WTC11 (cell line): ENCODE measurements at regions not wholly inside any gene's neighbourhood (a gene's known extent, or its start where the extent isn't known, plus 50 kb on each side); places are given as distances from the start of the nearest gene placed in this dataset.

Experiments used
- ATAC-seq: fragments of 200-7000 bp; cut with Tn5 transposase; 2 replicates; pipeline ENCODE4 v1.10.0; 2021; ENCODE audit warnings: mild to moderate bottlenecking, moderate library complexity
- CTCF ChIA-PET: fragments of 300-600 bp; sonication (Branson Sonifier 250); formaldehyde crosslinking; loops from one replicate; lab custom pipeline; 2021; ENCODE audit warnings: antibody characterized with exemption; lab: Charles Lee
- POLR2A ChIA-PET: fragments of 350-600 bp; sonication (Branson Sonifier 250); formaldehyde crosslinking; loops from one replicate; lab custom pipeline; 2021; ENCODE audit warnings: antibody characterized with exemption; lab: Charles Lee
- DNase-seq: peaks from one replicate; pipeline ENCODE4 v3.0.0; 2021; ENCODE audit warnings: low spot score
- H3K27ac Mint-ChIP-seq: 2 replicates; pipeline ENCODE4 v1.8.0; 2021; ENCODE audit warnings: mixed read lengths
- H3K27me3 Mint-ChIP-seq: 2 replicates; pipeline ENCODE4 v1.8.0; 2021; ENCODE audit warnings: low read depth, mild to moderate bottlenecking, moderate library complexity, mixed read lengths
- H3K36me3 Mint-ChIP-seq: 2 replicates; pipeline ENCODE4 v1.8.0; 2021; ENCODE audit warnings: mixed read lengths
- H3K4me1 Mint-ChIP-seq: 2 replicates; pipeline ENCODE4 v1.8.0; 2022; ENCODE audit warnings: mixed read lengths
- H3K4me3 Mint-ChIP-seq: 2 replicates; pipeline ENCODE4 v1.8.0; 2021; ENCODE audit warnings: mild to moderate bottlenecking, moderate library complexity, mixed read lengths
- H3K9me3 Mint-ChIP-seq: 2 replicates; pipeline ENCODE4 v1.8.0; 2021; ENCODE audit warnings: mixed read lengths
- FOXJ3 ChIP-seq: sonication (generic); formaldehyde crosslinking; IDR thresholded peaks from 2 replicates; pipeline ENCODE4 v1.9.0; 2021; ENCODE audit warnings: missing genetic modification reagents, mild to moderate bottlenecking, borderline replicate concordance
- GRHL2 ChIP-seq: fragments of 250-450 bp; sonication (Bioruptor Pico); IDR thresholded peaks from 2 replicates; pipeline ENCODE4 v1.8.0; 2022; ENCODE audit warnings: mild to moderate bottlenecking, moderate library complexity; ENCODE audit not compliant: insufficient replicate concordance, severe bottlenecking
- MXD4 ChIP-seq: fragments of 250-450 bp; sonication (Bioruptor Pico); IDR thresholded peaks from 2 replicates; pipeline ENCODE4 v1.8.0; 2021; ENCODE audit warnings: mild to moderate bottlenecking, moderate library complexity, borderline replicate concordance
- NFE2L1 ChIP-seq: sonication (generic); formaldehyde crosslinking; IDR thresholded peaks from 2 replicates; pipeline ENCODE4 v1.8.1; 2023; ENCODE audit warnings: missing genetic modification reagents
- NFYB ChIP-seq: sonication (generic); formaldehyde crosslinking; conservative IDR thresholded peaks from 2 replicates; pipeline ENCODE4 v1.8.0; 2022; ENCODE audit warnings: low read depth, missing genetic modification reagents
- SMAD4 ChIP-seq: sonication (generic); formaldehyde crosslinking; IDR thresholded peaks from 2 replicates; pipeline ENCODE4 v1.8.0; 2022; ENCODE audit warnings: mild to moderate bottlenecking, missing genetic modification reagents
- SP1 ChIP-seq: sonication (generic); formaldehyde crosslinking; conservative IDR thresholded peaks from 2 replicates; pipeline ENCODE4 v1.8.1; 2022; ENCODE audit warnings: missing genetic modification reagents
- TCF7 ChIP-seq: sonication (generic); formaldehyde crosslinking; IDR thresholded peaks from 2 replicates; pipeline ENCODE4 v1.8.0; 2022; ENCODE audit warnings: mild to moderate bottlenecking, low read depth, missing genetic modification reagents, moderate library complexity
- TEAD1 ChIP-seq: sonication (generic); formaldehyde crosslinking; IDR thresholded peaks from 2 replicates; pipeline ENCODE4 v1.8.0; 2022; ENCODE audit warnings: mild to moderate bottlenecking, missing genetic modification reagents
- TP53 ChIP-seq: sonication (generic); formaldehyde crosslinking; IDR thresholded peaks from 2 replicates; pipeline ENCODE4 v1.8.1; 2023; ENCODE audit warnings: mild to moderate bottlenecking, missing genetic modification reagents
- ZNF232 ChIP-seq: sonication (generic); formaldehyde crosslinking; IDR thresholded peaks from 2 replicates; pipeline ENCODE4 v1.8.0; 2022; ENCODE audit warnings: mild to moderate bottlenecking, missing genetic modification reagents
- ZNF396 ChIP-seq: fragments of 250-450 bp; sonication (Bioruptor Pico); IDR thresholded peaks from 2 replicates; pipeline ENCODE4 v1.8.0; 2021; ENCODE audit warnings: mild to moderate bottlenecking, moderate library complexity, borderline replicate concordance
- TF ChIP-seq, protein P1 (sequence below): sonication (generic); formaldehyde crosslinking; IDR thresholded peaks from 2 replicates; pipeline ENCODE4 v1.8.1; 2022; ENCODE audit warnings: low read depth, missing genetic modification reagents, borderline replicate concordance
- TF ChIP-seq, protein P2 (sequence below): sonication (generic); formaldehyde crosslinking; IDR thresholded peaks from 2 replicates; pipeline ENCODE4 v1.8.0; 2022; ENCODE audit warnings: missing genetic modification reagents
- TF ChIP-seq, protein P3 (sequence below): sonication (generic); formaldehyde crosslinking; IDR thresholded peaks from 2 replicates; pipeline ENCODE4 v1.8.0; 2023; ENCODE audit warnings: missing genetic modification reagents, mild to moderate bottlenecking, borderline replicate concordance
- TF ChIP-seq, protein P4 (sequence below): fragments of 250-450 bp; sonication (Bioruptor Pico); IDR thresholded peaks from 2 replicates; pipeline ENCODE4 v1.8.0; 2021; ENCODE audit warnings: mild to moderate bottlenecking
- TF ChIP-seq, protein P5 (sequence below): sonication (generic); formaldehyde crosslinking; IDR thresholded peaks from 2 replicates; pipeline ENCODE4 v1.8.1; 2023; ENCODE audit warnings: mild to moderate bottlenecking, missing genetic modification reagents, moderate library complexity
- TF ChIP-seq, protein P6 (sequence below): sonication (generic); formaldehyde crosslinking; IDR thresholded peaks from 2 replicates; pipeline ENCODE4 v1.8.0; 2022; ENCODE audit warnings: mild to moderate bottlenecking, missing genetic modification reagents
- TF ChIP-seq, protein P7 (sequence below): fragments of 250-450 bp; sonication (Bioruptor Pico); IDR thresholded peaks from 2 replicates; pipeline ENCODE4 v1.9.0; 2021; ENCODE audit warnings: mild to moderate bottlenecking, borderline replicate concordance

DNA sequence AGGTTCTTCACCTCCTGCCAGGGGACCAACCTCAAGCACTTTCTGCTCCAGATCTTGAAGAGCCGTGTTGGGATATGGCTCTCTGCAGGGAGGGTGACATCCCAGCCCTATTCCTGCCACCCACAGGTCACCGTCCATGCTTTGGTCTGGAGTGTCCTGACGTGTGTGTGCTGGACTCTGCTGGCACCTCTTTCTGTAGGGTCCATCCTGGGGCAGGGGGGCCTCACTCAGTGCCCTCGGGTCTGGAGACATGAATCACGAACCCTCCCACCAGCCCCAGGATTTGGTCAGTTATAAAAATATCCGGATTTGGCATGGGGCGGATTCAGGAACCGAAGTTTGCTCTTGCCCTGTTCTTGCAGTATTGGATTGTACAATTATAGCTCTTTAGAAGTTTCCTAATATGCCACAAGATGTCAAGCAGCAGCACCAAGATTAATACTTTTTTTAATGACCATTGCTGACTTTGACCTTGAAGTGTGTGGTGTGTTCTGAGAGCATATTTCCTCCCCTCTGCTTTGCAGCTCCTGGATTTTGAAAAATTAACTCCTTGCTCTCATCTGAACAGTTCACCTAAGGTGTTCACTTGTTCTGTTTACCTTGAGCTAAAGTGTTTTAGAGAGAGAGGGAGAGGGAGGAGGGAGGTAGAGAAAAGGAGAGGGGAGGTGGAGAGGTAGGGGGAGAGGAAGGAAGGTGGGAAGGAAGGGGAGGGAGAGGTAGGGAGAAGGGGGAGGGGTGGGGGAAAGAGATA, 95.4 kb upstream of the SHH start (continued):
- TF ChIP-seq SP1 (CRISPR knock-in tag) (no peak), MXD4 (no peak), NFYB (CRISPR knock-in tag) (no peak)
- TF ChIP-seq, protein P1, sequence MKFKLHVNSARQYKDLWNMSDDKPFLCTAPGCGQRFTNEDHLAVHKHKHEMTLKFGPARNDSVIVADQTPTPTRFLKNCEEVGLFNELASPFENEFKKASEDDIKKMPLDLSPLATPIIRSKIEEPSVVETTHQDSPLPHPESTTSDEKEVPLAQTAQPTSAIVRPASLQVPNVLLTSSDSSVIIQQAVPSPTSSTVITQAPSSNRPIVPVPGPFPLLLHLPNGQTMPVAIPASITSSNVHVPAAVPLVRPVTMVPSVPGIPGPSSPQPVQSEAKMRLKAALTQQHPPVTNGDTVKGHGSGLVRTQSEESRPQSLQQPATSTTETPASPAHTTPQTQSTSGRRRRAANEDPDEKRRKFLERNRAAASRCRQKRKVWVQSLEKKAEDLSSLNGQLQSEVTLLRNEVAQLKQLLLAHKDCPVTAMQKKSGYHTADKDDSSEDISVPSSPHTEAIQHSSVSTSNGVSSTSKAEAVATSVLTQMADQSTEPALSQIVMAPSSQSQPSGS, result no peak
- TF ChIP-seq, all 79 proteins: peak for 0

DNA sequence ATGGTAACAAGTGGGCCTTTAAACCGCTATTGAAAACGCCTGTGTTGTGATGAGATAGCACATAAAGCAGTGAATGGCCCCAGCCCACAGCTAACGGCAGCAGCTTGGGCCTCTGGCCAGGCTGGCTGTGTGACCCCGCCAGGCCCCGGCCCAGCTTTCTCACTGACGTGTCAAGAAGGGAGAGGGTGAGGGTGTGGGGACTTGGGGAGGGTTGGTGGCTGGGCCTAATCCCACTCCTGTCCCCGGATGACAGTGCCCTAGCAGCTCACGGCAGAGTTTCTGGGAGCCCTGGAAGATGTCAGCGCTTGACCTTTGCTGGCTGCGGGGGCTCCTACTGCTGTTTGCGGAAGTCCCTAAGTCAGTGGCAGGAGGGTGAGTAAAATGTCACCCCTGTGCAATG, 88.9 kb upstream of the SHH start:
- DNase-seq, result no peak
- Mint-ChIP-seq H3K36me3 (peaks cover 42% of the 10 kb centered on the region), H3K27ac (no peak overlapping the region), H3K27me3 (peaks cover 11% of the 10 kb centered on the region), H3K9me3 (peaks cover 62% of the 10 kb centered on the region), H3K4me1 (no peaks in the 10 kb centered on the region), H3K4me3 (no peak overlapping the region)
- POLR2A ChIA-PET, result no interaction called here
- ATAC-seq, result no peak
- CTCF ChIA-PET, result no interaction called here
- TF ChIP-seq ZNF396 (CRISPR knock-in tag) (no peak), NFE2L1 (no peak), ZNF232 (CRISPR knock-in tag) (no peak), TCF7 (no peak), FOXJ3 (no peak), GRHL2 (CRISPR knock-in tag) (no peak), TEAD1 (CRISPR knock-in tag) (no peak), TP53 (no peak), SMAD4 (CRISPR knock-in tag) (no peak)
- TF ChIP-seq, protein P2, sequence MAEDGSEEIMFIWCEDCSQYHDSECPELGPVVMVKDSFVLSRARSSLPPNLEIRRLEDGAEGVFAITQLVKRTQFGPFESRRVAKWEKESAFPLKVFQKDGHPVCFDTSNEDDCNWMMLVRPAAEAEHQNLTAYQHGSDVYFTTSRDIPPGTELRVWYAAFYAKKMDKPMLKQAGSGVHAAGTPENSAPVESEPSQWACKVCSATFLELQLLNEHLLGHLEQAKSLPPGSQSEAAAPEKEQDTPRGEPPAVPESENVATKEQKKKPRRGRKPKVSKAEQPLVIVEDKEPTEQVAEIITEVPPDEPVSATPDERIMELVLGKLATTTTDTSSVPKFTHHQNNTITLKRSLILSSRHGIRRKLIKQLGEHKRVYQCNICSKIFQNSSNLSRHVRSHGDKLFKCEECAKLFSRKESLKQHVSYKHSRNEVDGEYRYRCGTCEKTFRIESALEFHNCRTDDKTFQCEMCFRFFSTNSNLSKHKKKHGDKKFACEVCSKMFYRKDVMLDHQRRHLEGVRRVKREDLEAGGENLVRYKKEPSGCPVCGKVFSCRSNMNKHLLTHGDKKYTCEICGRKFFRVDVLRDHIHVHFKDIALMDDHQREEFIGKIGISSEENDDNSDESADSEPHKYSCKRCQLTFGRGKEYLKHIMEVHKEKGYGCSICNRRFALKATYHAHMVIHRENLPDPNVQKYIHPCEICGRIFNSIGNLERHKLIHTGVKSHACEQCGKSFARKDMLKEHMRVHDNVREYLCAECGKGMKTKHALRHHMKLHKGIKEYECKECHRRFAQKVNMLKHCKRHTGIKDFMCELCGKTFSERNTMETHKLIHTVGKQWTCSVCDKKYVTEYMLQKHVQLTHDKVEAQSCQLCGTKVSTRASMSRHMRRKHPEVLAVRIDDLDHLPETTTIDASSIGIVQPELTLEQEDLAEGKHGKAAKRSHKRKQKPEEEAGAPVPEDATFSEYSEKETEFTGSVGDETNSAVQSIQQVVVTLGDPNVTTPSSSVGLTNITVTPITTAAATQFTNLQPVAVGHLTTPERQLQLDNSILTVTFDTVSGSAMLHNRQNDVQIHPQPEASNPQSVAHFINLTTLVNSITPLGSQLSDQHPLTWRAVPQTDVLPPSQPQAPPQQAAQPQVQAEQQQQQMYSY (CRISPR knock-in tag), result no peak
- TF ChIP-seq, protein P3, sequence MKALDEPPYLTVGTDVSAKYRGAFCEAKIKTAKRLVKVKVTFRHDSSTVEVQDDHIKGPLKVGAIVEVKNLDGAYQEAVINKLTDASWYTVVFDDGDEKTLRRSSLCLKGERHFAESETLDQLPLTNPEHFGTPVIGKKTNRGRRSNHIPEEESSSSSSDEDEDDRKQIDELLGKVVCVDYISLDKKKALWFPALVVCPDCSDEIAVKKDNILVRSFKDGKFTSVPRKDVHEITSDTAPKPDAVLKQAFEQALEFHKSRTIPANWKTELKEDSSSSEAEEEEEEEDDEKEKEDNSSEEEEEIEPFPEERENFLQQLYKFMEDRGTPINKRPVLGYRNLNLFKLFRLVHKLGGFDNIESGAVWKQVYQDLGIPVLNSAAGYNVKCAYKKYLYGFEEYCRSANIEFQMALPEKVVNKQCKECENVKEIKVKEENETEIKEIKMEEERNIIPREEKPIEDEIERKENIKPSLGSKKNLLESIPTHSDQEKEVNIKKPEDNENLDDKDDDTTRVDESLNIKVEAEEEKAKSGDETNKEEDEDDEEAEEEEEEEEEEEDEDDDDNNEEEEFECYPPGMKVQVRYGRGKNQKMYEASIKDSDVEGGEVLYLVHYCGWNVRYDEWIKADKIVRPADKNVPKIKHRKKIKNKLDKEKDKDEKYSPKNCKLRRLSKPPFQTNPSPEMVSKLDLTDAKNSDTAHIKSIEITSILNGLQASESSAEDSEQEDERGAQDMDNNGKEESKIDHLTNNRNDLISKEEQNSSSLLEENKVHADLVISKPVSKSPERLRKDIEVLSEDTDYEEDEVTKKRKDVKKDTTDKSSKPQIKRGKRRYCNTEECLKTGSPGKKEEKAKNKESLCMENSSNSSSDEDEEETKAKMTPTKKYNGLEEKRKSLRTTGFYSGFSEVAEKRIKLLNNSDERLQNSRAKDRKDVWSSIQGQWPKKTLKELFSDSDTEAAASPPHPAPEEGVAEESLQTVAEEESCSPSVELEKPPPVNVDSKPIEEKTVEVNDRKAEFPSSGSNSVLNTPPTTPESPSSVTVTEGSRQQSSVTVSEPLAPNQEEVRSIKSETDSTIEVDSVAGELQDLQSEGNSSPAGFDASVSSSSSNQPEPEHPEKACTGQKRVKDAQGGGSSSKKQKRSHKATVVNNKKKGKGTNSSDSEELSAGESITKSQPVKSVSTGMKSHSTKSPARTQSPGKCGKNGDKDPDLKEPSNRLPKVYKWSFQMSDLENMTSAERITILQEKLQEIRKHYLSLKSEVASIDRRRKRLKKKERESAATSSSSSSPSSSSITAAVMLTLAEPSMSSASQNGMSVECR (CRISPR knock-in tag), result no peak
- TF ChIP-seq, protein P4, sequence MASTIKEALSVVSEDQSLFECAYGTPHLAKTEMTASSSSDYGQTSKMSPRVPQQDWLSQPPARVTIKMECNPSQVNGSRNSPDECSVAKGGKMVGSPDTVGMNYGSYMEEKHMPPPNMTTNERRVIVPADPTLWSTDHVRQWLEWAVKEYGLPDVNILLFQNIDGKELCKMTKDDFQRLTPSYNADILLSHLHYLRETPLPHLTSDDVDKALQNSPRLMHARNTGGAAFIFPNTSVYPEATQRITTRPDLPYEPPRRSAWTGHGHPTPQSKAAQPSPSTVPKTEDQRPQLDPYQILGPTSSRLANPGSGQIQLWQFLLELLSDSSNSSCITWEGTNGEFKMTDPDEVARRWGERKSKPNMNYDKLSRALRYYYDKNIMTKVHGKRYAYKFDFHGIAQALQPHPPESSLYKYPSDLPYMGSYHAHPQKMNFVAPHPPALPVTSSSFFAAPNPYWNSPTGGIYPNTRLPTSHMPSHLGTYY (CRISPR knock-in tag), result no peak
- TF ChIP-seq, protein P5, sequence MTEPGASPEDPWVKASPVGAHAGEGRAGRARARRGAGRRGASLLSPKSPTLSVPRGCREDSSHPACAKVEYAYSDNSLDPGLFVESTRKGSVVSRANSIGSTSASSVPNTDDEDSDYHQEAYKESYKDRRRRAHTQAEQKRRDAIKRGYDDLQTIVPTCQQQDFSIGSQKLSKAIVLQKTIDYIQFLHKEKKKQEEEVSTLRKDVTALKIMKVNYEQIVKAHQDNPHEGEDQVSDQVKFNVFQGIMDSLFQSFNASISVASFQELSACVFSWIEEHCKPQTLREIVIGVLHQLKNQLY, result no peak
- TF ChIP-seq, protein P6, sequence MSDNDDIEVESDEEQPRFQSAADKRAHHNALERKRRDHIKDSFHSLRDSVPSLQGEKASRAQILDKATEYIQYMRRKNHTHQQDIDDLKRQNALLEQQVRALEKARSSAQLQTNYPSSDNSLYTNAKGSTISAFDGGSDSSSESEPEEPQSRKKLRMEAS (CRISPR knock-in tag), result no peak
- TF ChIP-seq, protein P7, sequence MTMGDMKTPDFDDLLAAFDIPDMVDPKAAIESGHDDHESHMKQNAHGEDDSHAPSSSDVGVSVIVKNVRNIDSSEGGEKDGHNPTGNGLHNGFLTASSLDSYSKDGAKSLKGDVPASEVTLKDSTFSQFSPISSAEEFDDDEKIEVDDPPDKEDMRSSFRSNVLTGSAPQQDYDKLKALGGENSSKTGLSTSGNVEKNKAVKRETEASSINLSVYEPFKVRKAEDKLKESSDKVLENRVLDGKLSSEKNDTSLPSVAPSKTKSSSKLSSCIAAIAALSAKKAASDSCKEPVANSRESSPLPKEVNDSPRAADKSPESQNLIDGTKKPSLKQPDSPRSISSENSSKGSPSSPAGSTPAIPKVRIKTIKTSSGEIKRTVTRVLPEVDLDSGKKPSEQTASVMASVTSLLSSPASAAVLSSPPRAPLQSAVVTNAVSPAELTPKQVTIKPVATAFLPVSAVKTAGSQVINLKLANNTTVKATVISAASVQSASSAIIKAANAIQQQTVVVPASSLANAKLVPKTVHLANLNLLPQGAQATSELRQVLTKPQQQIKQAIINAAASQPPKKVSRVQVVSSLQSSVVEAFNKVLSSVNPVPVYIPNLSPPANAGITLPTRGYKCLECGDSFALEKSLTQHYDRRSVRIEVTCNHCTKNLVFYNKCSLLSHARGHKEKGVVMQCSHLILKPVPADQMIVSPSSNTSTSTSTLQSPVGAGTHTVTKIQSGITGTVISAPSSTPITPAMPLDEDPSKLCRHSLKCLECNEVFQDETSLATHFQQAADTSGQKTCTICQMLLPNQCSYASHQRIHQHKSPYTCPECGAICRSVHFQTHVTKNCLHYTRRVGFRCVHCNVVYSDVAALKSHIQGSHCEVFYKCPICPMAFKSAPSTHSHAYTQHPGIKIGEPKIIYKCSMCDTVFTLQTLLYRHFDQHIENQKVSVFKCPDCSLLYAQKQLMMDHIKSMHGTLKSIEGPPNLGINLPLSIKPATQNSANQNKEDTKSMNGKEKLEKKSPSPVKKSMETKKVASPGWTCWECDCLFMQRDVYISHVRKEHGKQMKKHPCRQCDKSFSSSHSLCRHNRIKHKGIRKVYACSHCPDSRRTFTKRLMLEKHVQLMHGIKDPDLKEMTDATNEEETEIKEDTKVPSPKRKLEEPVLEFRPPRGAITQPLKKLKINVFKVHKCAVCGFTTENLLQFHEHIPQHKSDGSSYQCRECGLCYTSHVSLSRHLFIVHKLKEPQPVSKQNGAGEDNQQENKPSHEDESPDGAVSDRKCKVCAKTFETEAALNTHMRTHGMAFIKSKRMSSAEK, result no peak
